Hepatocyte (in vitro differentiated cells): ENCODE measurements at regions not wholly inside any gene's neighbourhood (a gene's known extent, or its start where the extent isn't known, plus 50 kb on each side); places are given as distances from the start of the nearest gene placed in this dataset.
A peak's percentile ranks its signal among the peaks of the same experiment; 100 is the strongest.

ENCODE experiments used
- DNase-seq: peaks from one replicate; pipeline ENCODE4 v3.0.0-alpha.2; 2016; ENCODE audit warnings: low spot score
- H2AFZ ChIP-seq: fragments of 200-600 bp; sonication (generic); 2 replicates; pipeline ENCODE4 v1.6.0; 2016; ENCODE audit warnings: antibody characterized with exemption, mild to moderate bottlenecking
- H3K27ac ChIP-seq: fragments of 200-600 bp; sonication (generic); 2 replicates; pipeline ENCODE4 v1.5.1; 2016; ENCODE audit warnings: mild to moderate bottlenecking
- H3K27me3 ChIP-seq: fragments of 200-600 bp; sonication (generic); 2 replicates; pipeline ENCODE4 v1.6.1; 2016
- H3K36me3 ChIP-seq: fragments of 200-600 bp; sonication (generic); replicated peaks from 2 replicates; pipeline ENCODE4 v1.5.1; 2016; ENCODE audit warnings: low read depth; ENCODE audit not compliant: insufficient read depth
- H3K4me1 ChIP-seq: fragments of 200-600 bp; sonication (generic); 2 replicates; pipeline ENCODE4 v1.5.1; 2016; ENCODE audit warnings: mild to moderate bottlenecking, moderate library complexity; ENCODE audit not compliant: insufficient read depth
- H3K4me2 ChIP-seq: fragments of 200-600 bp; sonication (generic); 2 replicates; pipeline ENCODE4 v1.6.0; 2016
- H3K4me3 ChIP-seq: fragments of 200-600 bp; sonication (generic); 2 replicates; pipeline ENCODE4 v1.5.1; 2016; ENCODE audit warnings: mild to moderate bottlenecking
- H3K79me2 ChIP-seq: fragments of 200-600 bp; sonication (generic); 2 replicates; pipeline ENCODE4 v1.6.0; 2017; ENCODE audit warnings: mild to moderate bottlenecking
- H3K9me2 ChIP-seq: fragments of 200-600 bp; sonication (generic); replicated peaks from 2 replicates; pipeline ENCODE4 v1.6.0; 2017; ENCODE audit warnings: mild to moderate bottlenecking; ENCODE audit not compliant: insufficient read depth
- H3K9me3 ChIP-seq: fragments of 200-600 bp; sonication (generic); 2 replicates; pipeline ENCODE4 v1.5.1; 2016; ENCODE audit warnings: low read depth, mild to moderate bottlenecking
- H4K20me1 ChIP-seq: fragments of 200-600 bp; sonication (generic); 2 replicates; pipeline ENCODE4 v1.6.0; 2016; ENCODE audit warnings: mild to moderate bottlenecking; ENCODE audit not compliant: insufficient read depth, poor library complexity, severe bottlenecking
- CTCF ChIP-seq: fragments of 200-600 bp; sonication (generic); IDR thresholded peaks from 2 replicates; pipeline ENCODE4 v1.5.1; 2016; ENCODE audit warnings: antibody characterized with exemption, mild to moderate bottlenecking; ENCODE audit not compliant: poor library complexity
- EZH2 ChIP-seq: fragments of 200-600 bp; sonication (generic); IDR thresholded peaks from 2 replicates; pipeline ENCODE4 v1.6.1; 2016; ENCODE audit warnings: antibody characterized with exemption, mild to moderate bottlenecking, borderline replicate concordance
- EZH2phosphoT487 ChIP-seq: fragments of 200-600 bp; sonication (generic); IDR thresholded peaks from one replicate; pipeline ENCODE4 v1.6.1; 2018; ENCODE audit warnings: antibody characterized with exemption, mild to moderate bottlenecking, low read depth, moderate library complexity; ENCODE audit not compliant: unreplicated experiment, severe bottlenecking
- WGBS: methylation state at CpG from one replicate; pipeline ENCODE4 v1.1.6; 2016; ENCODE audit warnings: low lambda C conversion rate; ENCODE audit errors: missing lambda C conversion rate; 5-methylcytosine and 5-hydroxymethylcytosine counted together

GRCh38 chr20:53800883-53801604 lies 207.4 kb upstream of the ZNF217 start:
- TF ChIP-seq CTCF (no peak), EZH2 (no peak), EZH2phosphoT487 (no peak)
- Histone ChIP-seq H4K20me1 (no peaks in the 10 kb centered on the region), H3K4me1 (peaks cover 30% of the 10 kb centered on the region), H3K9me3 (no peaks in the 10 kb centered on the region), H3K27ac (peak overlapping the region; percentile 74), H2AFZ (no peak overlapping the region), H3K36me3 (no peaks in the 10 kb centered on the region), H3K4me3 (no peak overlapping the region), H3K9me2 (no peaks in the 10 kb centered on the region), H3K27me3 (no peaks in the 10 kb centered on the region), H3K4me2 (peak overlapping the region; percentile 63), H3K79me2 (no peaks in the 10 kb centered on the region)
- peak; percentile 70 for DNase-seq
- 37% methylated on average over 13 of the region's 13 CpGs for WGBS

GRCh38 chr20:53800418-53800817 lies 206.8 kb upstream of the ZNF217 start:
- Histone ChIP-seq H3K9me3 (no peaks in the 10 kb centered on the region), H2AFZ (no peak overlapping the region), H4K20me1 (no peaks in the 10 kb centered on the region), H3K27me3 (no peaks in the 10 kb centered on the region), H3K27ac (peak overlapping the region; percentile 40), H3K4me1 (peaks cover 30% of the 10 kb centered on the region), H3K4me2 (peak overlapping the region; percentile 59), H3K9me2 (no peaks in the 10 kb centered on the region), H3K79me2 (no peaks in the 10 kb centered on the region), H3K36me3 (no peaks in the 10 kb centered on the region), H3K4me3 (no peak overlapping the region)
- TF ChIP-seq EZH2phosphoT487 (no peak), CTCF (no peak), EZH2 (no peak)
- 80% methylated on average over 1 of the region's 1 CpG for WGBS
- no peak for DNase-seq

GRCh38 chr20:53797085-53797484 lies 203.4 kb upstream of the ZNF217 start:
- Histone ChIP-seq H3K4me2 (no peak overlapping the region), H3K4me3 (no peak overlapping the region), H3K9me2 (no peaks in the 10 kb centered on the region), H3K79me2 (no peaks in the 10 kb centered on the region), H2AFZ (no peak overlapping the region), H3K27me3 (no peaks in the 10 kb centered on the region), H3K27ac (no peak overlapping the region), H3K4me1 (peaks cover 37% of the 10 kb centered on the region), H3K9me3 (no peaks in the 10 kb centered on the region), H3K36me3 (no peaks in the 10 kb centered on the region), H4K20me1 (no peaks in the 10 kb centered on the region)
- TF ChIP-seq CTCF = no peak
- no peak for TF ChIP-seq EZH2phosphoT487
- no peak for TF ChIP-seq EZH2
- 86% methylated on average over 4 of the region's 4 CpGs for WGBS
- no peak for DNase-seq
